ENCODE measurements at regions not wholly inside any gene's neighbourhood (a gene's known extent, or its start where the extent isn't known, plus 50 kb on each side); places are given as distances from the start of the nearest gene placed in this dataset.
A peak's percentile ranks its signal among the peaks of the same experiment; 100 is the strongest.

GRCh38 chr5:77851176-77852067 is 75.3 kb upstream of the TBCA start:
- no peak for DNase-seq (ENCODE audit: low read depth)
- in situ Hi-C loops (cut with HindIII; ENCODE audit: low pct_unique_long_range_greater_than_20kb, low sequenced_read_pairs), result no loop called here

GRCh38 chr5:77850536-77851175 is 74.5 kb upstream of the TBCA start:
- in situ Hi-C loops (cut with HindIII; ENCODE audit: low pct_unique_long_range_greater_than_20kb, low sequenced_read_pairs), result no loop called here
- peak; percentile 8 for DNase-seq (ENCODE audit: low read depth)

GRCh38 chr5:77849308-77849900 is 73.3 kb upstream of the TBCA start:
- DNase-seq (ENCODE audit: low read depth), result no peak
- in situ Hi-C loops (cut with HindIII; ENCODE audit: low pct_unique_long_range_greater_than_20kb, low sequenced_read_pairs), result no loop called here

- in situ Hi-C loops (cut with HindIII; ENCODE audit: low pct_unique_long_range_greater_than_20kb, low sequenced_read_pairs), result no loop called here
- DNase-seq (ENCODE audit: low read depth), result no peak
Observed at GRCh38 chr5:77847814-77848290, 71.7 kb upstream of the TBCA start.

- DNase-seq (ENCODE audit: low read depth), result no peak
- in situ Hi-C loops (cut with HindIII; ENCODE audit: low pct_unique_long_range_greater_than_20kb, low sequenced_read_pairs), result no loop called here
Observed at GRCh38 chr5:77847129-77847460, 71.0 kb upstream of the TBCA start.

- in situ Hi-C loops (cut with HindIII; ENCODE audit: low pct_unique_long_range_greater_than_20kb, low sequenced_read_pairs), result no loop called here
- DNase-seq (ENCODE audit: low read depth), result no peak
Observed at GRCh38 chr5:77846422-77847128, 70.4 kb upstream of the TBCA start.

- DNase-seq (ENCODE audit: low read depth), result no peak
- in situ Hi-C loops (cut with HindIII; ENCODE audit: low pct_unique_long_range_greater_than_20kb, low sequenced_read_pairs), result no loop called here
Observed at GRCh38 chr5:77845324-77845646, 69.1 kb upstream of the TBCA start.

- in situ Hi-C loops (cut with HindIII; ENCODE audit: low pct_unique_long_range_greater_than_20kb, low sequenced_read_pairs), result no loop called here
Observed at GRCh38 chr5:77844623-77845323, 68.6 kb upstream of the TBCA start.

GRCh38 chr5:77844373-77844622 is 68.2 kb upstream of the TBCA start:
- in situ Hi-C loops (cut with HindIII; ENCODE audit: low pct_unique_long_range_greater_than_20kb, low sequenced_read_pairs), result no loop called here
- DNase-seq (ENCODE audit: low read depth), result no peak

More at GRCh38 chr5:77844623-77845323, 68.6 kb upstream of the TBCA start:
- no peak for DNase-seq (ENCODE audit: low read depth)

GRCh38 chr5:77843570-77844372 is 67.6 kb upstream of the TBCA start:
- in situ Hi-C loops (cut with HindIII; ENCODE audit: low pct_unique_long_range_greater_than_20kb, low sequenced_read_pairs), result no loop called here
- DNase-seq (ENCODE audit: low read depth), result no peak

GRCh38 chr5:77842243-77842642 is 66.1 kb upstream of the TBCA start:
- in situ Hi-C loops (cut with HindIII; ENCODE audit: low pct_unique_long_range_greater_than_20kb, low sequenced_read_pairs), result no loop called here
- DNase-seq (ENCODE audit: low read depth), result no peak

GRCh38 chr5:77841616-77842015 is 65.5 kb upstream of the TBCA start:
- in situ Hi-C loops (cut with HindIII; ENCODE audit: low pct_unique_long_range_greater_than_20kb, low sequenced_read_pairs), result no loop called here
- DNase-seq (ENCODE audit: low read depth), result no peak

- in situ Hi-C loops (cut with HindIII; ENCODE audit: low pct_unique_long_range_greater_than_20kb, low sequenced_read_pairs), result no loop called here
- no peak for DNase-seq (ENCODE audit: low read depth)
Observed at GRCh38 chr5:77840930-77841329, 64.8 kb upstream of the TBCA start.

GRCh38 chr5:77839691-77840090 is 63.6 kb upstream of the TBCA start:
- in situ Hi-C loops (cut with HindIII; ENCODE audit: low pct_unique_long_range_greater_than_20kb, low sequenced_read_pairs), result no loop called here
- DNase-seq (ENCODE audit: low read depth), result no peak

- no peak for DNase-seq (ENCODE audit: low read depth)
- in situ Hi-C loops (cut with HindIII; ENCODE audit: low pct_unique_long_range_greater_than_20kb, low sequenced_read_pairs), result no loop called here
Observed at GRCh38 chr5:77832938-77833337, 56.8 kb upstream of the TBCA start.

GRCh38 chr5:77832166-77832770 is 56.1 kb upstream of the TBCA start:
- in situ Hi-C loops (cut with HindIII; ENCODE audit: low pct_unique_long_range_greater_than_20kb, low sequenced_read_pairs), result no loop called here
- no peak for DNase-seq (ENCODE audit: low read depth)

GRCh38 chr5:77828445-77828844 is 52.3 kb upstream of the TBCA start:
- in situ Hi-C loops (cut with HindIII; ENCODE audit: low pct_unique_long_range_greater_than_20kb, low sequenced_read_pairs), result no loop called here

More at GRCh38 chr5:77828445-77828844, 52.3 kb upstream of the TBCA start:
- DNase-seq (ENCODE audit: low read depth), result no peak
